Tibial artery (tissue), 4 donors: ENCODE measurements at regions not wholly inside any gene's neighbourhood (a gene's known extent, or its start where the extent isn't known, plus 50 kb on each side); places are given as distances from the start of the nearest gene placed in this dataset.
"Not testable (repeated sequence)": the region's sequence is repeated elsewhere in the genome, so short reads cannot be mapped to it uniquely, and the experiment has no call there.

Source experiments
- DNase-seq, 2 donors: peaks; one replicate each; pipeline ENCODE4 v3.0.0-alpha.2; 2019
- H3K27ac ChIP-seq, 2 donors: fragments of 200-600 bp; sonication (generic) in 1 of 2; 1 replicate in 1 of 2; 2 replicates in 1 of 2; pipeline ENCODE4 v1.5.1; 2018 to 2019; ENCODE audit warnings: mild to moderate bottlenecking in 1 of 2
- H3K27me3 ChIP-seq, 2 donors: fragments of 200-600 bp; sonication (generic) in 1 of 2; one replicate each; pipeline versions ENCODE4 v1.5.1 to v1.6.0; 2016 to 2019
- H3K36me3 ChIP-seq, 3 donors: fragments of 200-600 bp; sonication (generic) in 2 of 3; one replicate each; pipeline ENCODE4 v1.5.1; 2016 to 2019; ENCODE audit warnings: mild to moderate bottlenecking in 2 of 3
- H3K4me1 ChIP-seq, 4 donors: fragments of 200-600 bp; sonication (generic) in 2 of 4; 1 replicate in 3 of 4; 2 replicates in 1 of 4; pipeline ENCODE4 v1.5.1; 2016 to 2019
- H3K4me3 ChIP-seq, 2 donors: fragments of 200-600 bp; sonication (generic) in 1 of 2; 1 replicate in 1 of 2; 2 replicates in 1 of 2; pipeline ENCODE4 v1.5.1; 2018 to 2019; ENCODE audit warnings: mild to moderate bottlenecking in 2 of 2
- H3K9me3 ChIP-seq, 3 donors: fragments of 200-600 bp; sonication (generic) in 1 of 3; one replicate each; pipeline ENCODE4 v1.5.1; 2016 to 2019
- intact Hi-C: fragments of 100-400 bp; cut with DNase I; formaldehyde crosslinking; loops from one replicate; pipeline ENCODE4 v1.15.0; 2023; ENCODE audit warnings: low total_unique reads
- TF ChIP-seq, protein P1 (sequence below), 2 experiments: fragments of 200-600 bp in 1 of 2; fragments of 450-650 bp in 1 of 2; IDR thresholded peaks; one replicate each; pipeline ENCODE4 v1.5.1; 2017 to 2019; ENCODE audit warnings: antibody characterized with exemption in 2 of 2, mild to moderate bottlenecking in 1 of 2, moderate library complexity in 1 of 2

DNA sequence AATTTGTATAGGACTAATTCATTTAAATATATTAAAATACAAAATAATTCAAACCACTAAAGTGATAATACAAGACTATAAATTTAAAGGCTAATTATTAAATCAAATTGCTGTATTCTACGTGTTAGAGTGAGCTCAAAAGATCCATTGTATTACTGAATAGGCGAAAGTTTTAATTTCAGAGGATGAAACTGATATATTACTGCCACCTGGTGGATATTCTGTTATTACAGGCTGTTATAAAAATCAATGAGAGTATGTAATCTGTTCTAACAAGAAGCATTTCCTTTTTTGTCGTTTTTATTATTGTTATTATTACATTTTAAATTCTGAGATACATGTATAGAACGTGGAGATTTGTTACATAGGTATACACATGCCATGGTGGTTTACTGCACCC is 1239.6 kb upstream of the USP9Y start:
- H3K4me1 ChIP-seq, H3K4me3 ChIP-seq, DNase-seq, H3K9me3 ChIP-seq, H3K27ac ChIP-seq, H3K36me3 ChIP-seq, H3K27me3 ChIP-seq, intact Hi-C loops: not testable (repeated sequence)
- TF ChIP-seq, protein P1, sequence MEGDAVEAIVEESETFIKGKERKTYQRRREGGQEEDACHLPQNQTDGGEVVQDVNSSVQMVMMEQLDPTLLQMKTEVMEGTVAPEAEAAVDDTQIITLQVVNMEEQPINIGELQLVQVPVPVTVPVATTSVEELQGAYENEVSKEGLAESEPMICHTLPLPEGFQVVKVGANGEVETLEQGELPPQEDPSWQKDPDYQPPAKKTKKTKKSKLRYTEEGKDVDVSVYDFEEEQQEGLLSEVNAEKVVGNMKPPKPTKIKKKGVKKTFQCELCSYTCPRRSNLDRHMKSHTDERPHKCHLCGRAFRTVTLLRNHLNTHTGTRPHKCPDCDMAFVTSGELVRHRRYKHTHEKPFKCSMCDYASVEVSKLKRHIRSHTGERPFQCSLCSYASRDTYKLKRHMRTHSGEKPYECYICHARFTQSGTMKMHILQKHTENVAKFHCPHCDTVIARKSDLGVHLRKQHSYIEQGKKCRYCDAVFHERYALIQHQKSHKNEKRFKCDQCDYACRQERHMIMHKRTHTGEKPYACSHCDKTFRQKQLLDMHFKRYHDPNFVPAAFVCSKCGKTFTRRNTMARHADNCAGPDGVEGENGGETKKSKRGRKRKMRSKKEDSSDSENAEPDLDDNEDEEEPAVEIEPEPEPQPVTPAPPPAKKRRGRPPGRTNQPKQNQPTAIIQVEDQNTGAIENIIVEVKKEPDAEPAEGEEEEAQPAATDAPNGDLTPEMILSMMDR (IDR thresholded peaks at IDR 0.05): peak in 1 of 2 experiments; percentile 13

DNA sequence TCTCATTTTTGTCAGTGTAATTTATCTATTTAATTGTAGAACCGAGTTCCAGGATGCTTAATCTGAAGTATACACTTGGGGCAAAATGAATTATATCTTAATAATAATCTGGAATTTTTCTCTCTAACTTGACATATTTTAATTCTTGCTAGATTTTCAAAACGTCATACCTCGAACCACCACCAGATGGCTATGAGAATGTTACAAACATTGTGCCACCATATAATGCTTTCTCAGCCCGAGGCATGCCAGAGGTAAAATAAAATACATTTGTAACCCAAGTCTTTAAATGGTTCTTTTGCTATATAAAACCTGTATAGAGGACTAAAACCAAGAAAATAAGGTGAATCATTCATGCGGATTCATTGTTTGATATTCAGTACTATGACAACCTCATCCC is 1234.3 kb upstream of the USP9Y start:
- DNase-seq, H3K27me3 ChIP-seq, H3K4me3 ChIP-seq, H3K36me3 ChIP-seq, H3K9me3 ChIP-seq, H3K4me1 ChIP-seq, H3K27ac ChIP-seq, intact Hi-C loops: not testable (repeated sequence)
